Right lobe of liver (tissue), 6 donors: ENCODE measurements at regions not wholly inside any gene's neighbourhood (a gene's known extent, or its start where the extent isn't known, plus 50 kb on each side); places are given as distances from the start of the nearest gene placed in this dataset.
A peak's percentile ranks its signal among the peaks of the same experiment; 100 is the strongest.

Source experiments
- ATAC-seq, 4 donors: fragments of 200-7000 bp; cut with Tn5 transposase; one replicate each; pipeline ENCODE4 v1.9.1; 2020; ENCODE audit warnings: mild to moderate bottlenecking in 4 of 4, moderate library complexity in 4 of 4
- DNase-seq, 3 donors: peaks; one replicate each; pipeline ENCODE4 v3.0.0-alpha.2; 2020
- H3K27ac ChIP-seq, 3 donors: fragments of 200-600 bp; one replicate each; pipeline ENCODE4 v1.8.0; 2022
- H3K27me3 ChIP-seq, 2 donors: fragments of 200-600 bp; one replicate each; pipeline ENCODE4 v1.8.0; 2022
- H3K36me3 ChIP-seq, 4 donors: fragments of 200-600 bp; sonication (generic) in 1 of 4; one replicate each; pipeline versions ENCODE4 v1.5.1 to v1.8.0; 2017 to 2022; ENCODE audit warnings: control low read depth in 1 of 4
- H3K4me1 ChIP-seq, 4 donors: fragments of 200-600 bp; sonication (generic) in 1 of 4; one replicate each; pipeline versions ENCODE4 v1.5.1 to v1.8.0; 2017 to 2022; ENCODE audit warnings: control low read depth in 1 of 4
- H3K4me3 ChIP-seq, 3 donors: fragments of 200-600 bp; one replicate each; pipeline ENCODE4 v1.8.0; 2022
- H3K9me3 ChIP-seq, 4 donors: fragments of 200-600 bp; sonication (generic) in 1 of 4; one replicate each; pipeline versions ENCODE4 v1.5.1 to v1.8.0; 2017 to 2022; ENCODE audit warnings: control low read depth in 1 of 4
- POLR2A ChIP-seq: fragments of 450-650 bp; IDR thresholded peaks from one replicate; pipeline ENCODE4 v1.6.1; 2017; ENCODE audit warnings: antibody characterized with exemption, mild to moderate bottlenecking
- WGBS: methylation state at CpG from one replicate; pipeline ENCODE4 v1.1.6; 2018; ENCODE audit warnings: low coverage, low lambda C conversion rate; ENCODE audit not compliant: insufficient coverage; ENCODE audit errors: missing lambda C conversion rate; 5-methylcytosine and 5-hydroxymethylcytosine counted together
- intact Hi-C, 2 donors: fragments of 100-400 bp; cut with DNase I; formaldehyde crosslinking; loops; one replicate each; pipeline versions ENCODE4 v1.11.2 to v1.14.1; 2022
- TF ChIP-seq, protein P1 (sequence below), 4 donors: fragments of 200-600 bp in 3 of 4; fragments of 450-650 bp in 1 of 4; IDR thresholded peaks; one replicate each; pipeline versions ENCODE4 v1.5.1 to v1.8.0; 2016 to 2022; ENCODE audit warnings: antibody characterized with exemption in 4 of 4, mild to moderate bottlenecking in 2 of 4
- donor health status: DM: no; HTN: yes; CAD: no.
- donor health status: DM: no; HTN: no; CAD: no.
- donor health status: DM: no; HTN: no; CAD: no.
- donor health status: DM: no; HTN: yes; CAD: no.
- donor health status: DM: no; HTN: yes; CAD: no.

DNA sequence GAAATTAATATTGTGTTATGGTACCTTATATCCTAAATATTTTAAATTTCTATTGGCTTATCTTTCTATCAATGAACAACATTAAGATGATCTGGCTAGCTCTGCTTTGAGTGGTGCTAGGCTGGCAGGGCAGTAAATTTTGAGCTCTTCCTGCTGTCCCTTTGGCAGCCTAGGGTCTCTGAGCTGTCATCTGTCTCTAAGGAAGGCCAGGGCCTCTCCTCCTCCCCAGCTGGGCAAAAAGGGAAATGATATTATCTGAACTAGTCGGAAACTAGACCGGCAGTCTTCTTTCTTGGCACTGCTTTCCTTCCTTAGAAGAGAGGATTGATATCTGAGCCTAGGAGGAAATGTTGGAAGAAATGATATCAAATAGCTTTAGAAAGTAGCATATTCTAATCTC lies 176.7 kb upstream of the BTBD3 start:
- Histone ChIP-seq H3K27ac (no peak overlapping the region), H3K4me3 (no peak overlapping the region), H3K9me3 (no peaks in the 10 kb centered on the region), H3K36me3 (no peaks in the 10 kb centered on the region), H3K27me3 (no peaks in the 10 kb centered on the region), H3K4me1 (no peaks in the 10 kb centered on the region)
- intact Hi-C loops: no loop called here
- ATAC-seq: peak in 1 of 4 donors; percentile 16
- 16% methylated on average over 2 of the region's 2 CpGs for WGBS
- DNase-seq: no peak
- TF ChIP-seq POLR2A: no peak
- TF ChIP-seq, protein P1, sequence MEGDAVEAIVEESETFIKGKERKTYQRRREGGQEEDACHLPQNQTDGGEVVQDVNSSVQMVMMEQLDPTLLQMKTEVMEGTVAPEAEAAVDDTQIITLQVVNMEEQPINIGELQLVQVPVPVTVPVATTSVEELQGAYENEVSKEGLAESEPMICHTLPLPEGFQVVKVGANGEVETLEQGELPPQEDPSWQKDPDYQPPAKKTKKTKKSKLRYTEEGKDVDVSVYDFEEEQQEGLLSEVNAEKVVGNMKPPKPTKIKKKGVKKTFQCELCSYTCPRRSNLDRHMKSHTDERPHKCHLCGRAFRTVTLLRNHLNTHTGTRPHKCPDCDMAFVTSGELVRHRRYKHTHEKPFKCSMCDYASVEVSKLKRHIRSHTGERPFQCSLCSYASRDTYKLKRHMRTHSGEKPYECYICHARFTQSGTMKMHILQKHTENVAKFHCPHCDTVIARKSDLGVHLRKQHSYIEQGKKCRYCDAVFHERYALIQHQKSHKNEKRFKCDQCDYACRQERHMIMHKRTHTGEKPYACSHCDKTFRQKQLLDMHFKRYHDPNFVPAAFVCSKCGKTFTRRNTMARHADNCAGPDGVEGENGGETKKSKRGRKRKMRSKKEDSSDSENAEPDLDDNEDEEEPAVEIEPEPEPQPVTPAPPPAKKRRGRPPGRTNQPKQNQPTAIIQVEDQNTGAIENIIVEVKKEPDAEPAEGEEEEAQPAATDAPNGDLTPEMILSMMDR (IDR thresholded peaks at IDR 0.05): no peak

DNA sequence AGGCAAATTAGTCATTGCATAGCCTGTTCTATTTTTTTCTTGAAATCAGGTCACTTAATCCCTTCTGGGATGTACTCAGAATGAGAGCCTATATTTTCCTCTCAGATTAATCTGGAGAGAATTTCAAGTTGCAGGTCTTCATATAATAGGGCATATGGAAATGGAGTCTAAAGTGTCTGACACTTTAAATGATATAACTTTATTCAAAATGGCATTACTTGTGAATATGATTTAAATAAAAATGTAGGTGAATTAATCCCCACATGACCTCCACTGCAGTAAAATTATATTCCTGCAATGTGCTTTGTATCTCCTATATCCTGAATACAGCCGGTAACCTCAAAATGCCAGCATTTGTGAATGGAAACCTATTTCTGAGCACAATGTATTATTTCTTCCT lies 172.5 kb upstream of the BTBD3 start:
- TF ChIP-seq, protein P1 (IDR thresholded peaks at IDR 0.05): no peak
- no peak for TF ChIP-seq POLR2A

DNA sequence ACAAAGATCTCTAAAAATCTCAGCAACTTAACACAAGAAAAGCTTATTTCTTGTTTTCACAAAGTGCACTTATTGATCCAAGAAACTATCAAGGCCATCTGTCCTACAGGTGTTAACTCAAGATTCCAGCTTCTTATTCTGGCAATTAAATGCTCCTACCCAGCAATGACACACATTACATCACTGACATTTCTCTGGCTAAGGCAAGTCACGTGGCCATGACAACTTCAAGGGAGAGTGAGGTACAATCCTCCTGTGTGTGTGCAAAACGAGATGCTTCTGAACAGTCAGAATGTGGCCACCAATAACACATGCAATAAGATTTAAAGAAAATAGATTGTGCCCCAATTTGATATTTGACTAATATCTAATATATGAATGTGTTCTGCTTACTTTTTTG lies 169.3 kb upstream of the BTBD3 start:
- Histone ChIP-seq H3K27ac (no peak overlapping the region), H3K4me3 (no peak overlapping the region), H3K36me3 (no peaks in the 10 kb centered on the region), H3K4me1 (no peaks in the 10 kb centered on the region), H3K27me3 (no peaks in the 10 kb centered on the region), H3K9me3 (no peaks in the 10 kb centered on the region)
- ATAC-seq (no peak), DNase-seq (no peak)
- TF ChIP-seq, protein P1 (IDR thresholded peaks at IDR 0.05): no peak
- no peak for TF ChIP-seq POLR2A
- intact Hi-C loops: no loop called here
- 11% methylated on average over 2 of the region's 2 CpGs for WGBS

More for the DNA sequence above, 172.5 kb upstream of the BTBD3 start:
- H3K27me3 ChIP-seq: no peaks in the 10 kb centered on the region
- ATAC-seq (no peak), DNase-seq (no peak)
- H3K4me3 ChIP-seq: no peak overlapping the region
- no peaks in the 10 kb centered on the region for H3K4me1 ChIP-seq
- no peaks in the 10 kb centered on the region for H3K9me3 ChIP-seq
- H3K36me3 ChIP-seq: no peaks in the 10 kb centered on the region
- WGBS: 70% methylated on average over 1 of the region's 1 CpG
- H3K27ac ChIP-seq: no peak overlapping the region
- intact Hi-C loops: no loop called here

DNA sequence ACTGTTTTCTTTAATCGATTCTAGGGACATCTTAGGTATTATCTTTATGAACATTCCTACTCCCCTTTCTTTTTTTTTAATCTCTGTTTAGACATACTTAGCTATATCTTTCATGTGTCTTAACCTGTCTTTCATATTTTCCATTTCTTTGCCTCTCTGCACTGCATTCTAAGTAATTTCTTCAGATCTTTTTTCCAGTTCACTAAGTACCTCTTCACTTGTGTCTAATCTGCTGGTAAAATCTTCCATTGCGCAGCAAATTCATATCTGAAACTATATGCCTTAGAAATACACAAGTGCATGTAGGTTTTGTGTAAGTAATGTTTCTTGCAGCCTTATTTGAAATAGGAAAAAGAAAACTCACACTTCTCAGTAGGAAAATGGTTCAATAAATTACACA lies 165.4 kb upstream of the BTBD3 start:
- 56% methylated on average over 2 of the region's 2 CpGs for WGBS
- DNase-seq (no peak), ATAC-seq (no peak)
- intact Hi-C loops: no loop called here
- Histone ChIP-seq H3K4me3 (no peak overlapping the region), H3K4me1 (no peaks in the 10 kb centered on the region), H3K36me3 (no peaks in the 10 kb centered on the region), H3K27me3 (no peaks in the 10 kb centered on the region), H3K9me3 (no peaks in the 10 kb centered on the region), H3K27ac (no peak overlapping the region)
- TF ChIP-seq POLR2A: no peak
- TF ChIP-seq, protein P1 (IDR thresholded peaks at IDR 0.05): no peak

DNA sequence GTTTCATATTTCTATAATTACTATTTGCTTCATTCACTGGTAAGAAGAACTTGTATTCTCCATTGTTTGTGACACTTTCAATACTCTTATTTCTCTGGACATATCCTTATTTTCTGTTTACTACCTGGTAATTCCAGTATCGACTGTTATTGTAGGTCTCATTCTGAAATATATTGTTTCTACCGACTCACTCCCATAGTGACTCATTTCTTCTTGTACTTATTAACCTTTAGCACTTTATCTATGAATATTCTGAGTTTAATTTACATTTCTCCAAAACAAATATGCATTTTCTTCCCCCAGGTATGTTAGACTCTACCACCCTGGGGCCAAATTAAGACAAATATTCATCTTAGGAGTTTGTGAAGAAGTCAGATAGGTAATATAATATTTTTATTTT lies 164.5 kb upstream of the BTBD3 start:
- Histone ChIP-seq H3K27ac (no peak overlapping the region), H3K4me1 (no peaks in the 10 kb centered on the region), H3K4me3 (no peak overlapping the region), H3K9me3 (no peaks in the 10 kb centered on the region), H3K27me3 (no peaks in the 10 kb centered on the region), H3K36me3 (no peaks in the 10 kb centered on the region)
- DNase-seq (no peak), ATAC-seq (no peak)
- 67% methylated on average over 2 of the region's 2 CpGs for WGBS
- no peak for TF ChIP-seq POLR2A
- TF ChIP-seq, protein P1 (IDR thresholded peaks at IDR 0.05): no peak
- intact Hi-C loops: no loop called here
